HEK293T (cell line): ENCODE measurements at regions not wholly inside any gene's neighbourhood (a gene's known extent, or its start where the extent isn't known, plus 50 kb on each side); places are given as distances from the start of the nearest gene placed in this dataset.

Source experiments
- CTCF ChIA-PET: fragments of 350-600 bp; formaldehyde crosslinking; extraction: SDS; loops from one replicate; lab custom pipeline; 2021; ENCODE audit warnings: antibody characterized with exemption, inconsistent platforms; lab: Yijun Ruan, JAX
- POLR2A ChIA-PET: fragments of 350-600 bp; formaldehyde crosslinking; extraction: SDS; loops from one replicate; lab custom pipeline; 2020; ENCODE audit warnings: antibody characterized with exemption, inconsistent platforms; lab: Yijun Ruan, JAX
- DNase-seq: peaks from one replicate; pipeline ENCODE4 v3.0.0; 2012; ENCODE audit warnings: mixed read lengths; ENCODE audit errors: extremely low spot score
- ARNT ChIP-seq: fragments of 450-650 bp; IDR thresholded peaks from 2 replicates; pipeline ENCODE4 v1.6.1; 2017; ENCODE audit warnings: mild to moderate bottlenecking
- BHLHE40 ChIP-seq: fragments of 450-650 bp; IDR thresholded peaks from 2 replicates; pipeline ENCODE4 v1.6.1; 2016; ENCODE audit warnings: mild to moderate bottlenecking, moderate library complexity, borderline replicate concordance
- CTBP1 ChIP-seq: fragments of 450-650 bp; IDR thresholded peaks from 2 replicates; pipeline ENCODE4 v1.6.1; 2016; ENCODE audit warnings: borderline replicate concordance
- ELF4 ChIP-seq: fragments of 450-650 bp; IDR thresholded peaks from 2 replicates; pipeline ENCODE4 v1.6.1; 2017; ENCODE audit warnings: antibody characterized with exemption
- FOXA1 ChIP-seq: fragments of 450-650 bp; IDR thresholded peaks from 2 replicates; pipeline ENCODE4 v1.6.1; 2016; ENCODE audit warnings: mild to moderate bottlenecking
- FOXK2 ChIP-seq: fragments of 450-650 bp; IDR thresholded peaks from 2 replicates; pipeline ENCODE4 v1.6.1; 2016; ENCODE audit warnings: mild to moderate bottlenecking
- FOXM1 ChIP-seq: fragments of 450-650 bp; IDR thresholded peaks from 2 replicates; pipeline ENCODE4 v1.6.1; 2017; ENCODE audit warnings: mild to moderate bottlenecking, borderline replicate concordance
- HDGF ChIP-seq: fragments of 450-650 bp; IDR thresholded peaks from 2 replicates; pipeline ENCODE4 v1.6.1; 2017; ENCODE audit warnings: antibody characterized with exemption, borderline replicate concordance
- L3MBTL2 ChIP-seq: fragments of 450-650 bp; conservative IDR thresholded peaks from 2 replicates; pipeline ENCODE4 v1.6.1; 2016; ENCODE audit warnings: mild to moderate bottlenecking
- LEF1 ChIP-seq: fragments of 450-650 bp; IDR thresholded peaks from 2 replicates; pipeline ENCODE4 v1.6.1; 2017; ENCODE audit warnings: mild to moderate bottlenecking, borderline replicate concordance
- NFRKB ChIP-seq: fragments of 450-650 bp; IDR thresholded peaks from 2 replicates; pipeline ENCODE4 v1.6.1; 2016; ENCODE audit warnings: mild to moderate bottlenecking, moderate library complexity
- PKNOX1 ChIP-seq: fragments of 450-650 bp; IDR thresholded peaks from 2 replicates; pipeline ENCODE4 v1.6.1; 2016
- SP1 ChIP-seq: fragments of 450-650 bp; IDR thresholded peaks from 2 replicates; pipeline ENCODE4 v1.6.1; 2017
- SUZ12 ChIP-seq: fragments of 450-650 bp; IDR thresholded peaks from 2 replicates; pipeline ENCODE4 v1.6.1; 2016; ENCODE audit warnings: mild to moderate bottlenecking
- TARDBP ChIP-seq: fragments of 450-650 bp; IDR thresholded peaks from 2 replicates; pipeline ENCODE4 v1.6.1; 2016
- ZNF384 ChIP-seq: fragments of 450-650 bp; IDR thresholded peaks from 2 replicates; pipeline ENCODE4 v1.6.1; 2016

GRCh38 chr17:5661491-5662125, 77.3 kb upstream of the NLRP1 start:
- TF ChIP-seq NFRKB = no peak
- TF ChIP-seq ZNF384 = no peak
- no peak for TF ChIP-seq PKNOX1
- no peak for TF ChIP-seq ARNT
- TF ChIP-seq FOXK2 = no peak
- TF ChIP-seq FOXM1 = no peak
- no peak for TF ChIP-seq L3MBTL2
- no peak for TF ChIP-seq ELF4
- no peak for TF ChIP-seq SUZ12
- no peak for TF ChIP-seq CTBP1
- TF ChIP-seq LEF1 = no peak
- no peak for TF ChIP-seq SP1
- TF ChIP-seq HDGF = no peak
- TF ChIP-seq FOXA1 = no peak
- TF ChIP-seq BHLHE40 = no peak
- no peak for TF ChIP-seq TARDBP
- CTCF ChIA-PET = no interaction called here
- POLR2A ChIA-PET = no interaction called here
- DNase-seq = no peak

GRCh38 chr17:5662409-5663085, 78.2 kb upstream of the NLRP1 start:
- POLR2A ChIA-PET = no interaction called here
- CTCF ChIA-PET = no interaction called here
- TF ChIP-seq ZNF384 (no peak), NFRKB (no peak), CTBP1 (no peak), TARDBP (no peak), FOXA1 (no peak), ARNT (no peak), FOXK2 (no peak), SP1 (no peak), FOXM1 (no peak), HDGF (no peak), ELF4 (no peak), SUZ12 (no peak), PKNOX1 (no peak), LEF1 (no peak), L3MBTL2 (no peak), BHLHE40 (no peak)
- no peak for DNase-seq

GRCh38 chr17:5665164-5665563, 80.9 kb upstream of the NLRP1 start:
- no peak for DNase-seq
- ChIA-PET POLR2A (no interaction called here), CTCF (no interaction called here)
- TF ChIP-seq HDGF (no peak), ARNT (no peak), NFRKB (no peak), BHLHE40 (no peak)

GRCh38 chr17:5667871-5668270, 83.6 kb upstream of the NLRP1 start:
- no peak for TF ChIP-seq PKNOX1
- no peak for TF ChIP-seq SP1
- no peak for TF ChIP-seq FOXM1
- TF ChIP-seq ZNF384 = no peak
- TF ChIP-seq FOXK2 = no peak
- no peak for TF ChIP-seq L3MBTL2
- no peak for TF ChIP-seq ELF4
- no peak for TF ChIP-seq LEF1
- TF ChIP-seq NFRKB = no peak
- TF ChIP-seq HDGF = no peak
- no peak for TF ChIP-seq CTBP1
- no peak for TF ChIP-seq ARNT
- no peak for TF ChIP-seq TARDBP
- no peak for TF ChIP-seq FOXA1
- TF ChIP-seq BHLHE40 = no peak
- CTCF ChIA-PET = no interaction called here
- POLR2A ChIA-PET = no interaction called here
- DNase-seq = peak; percentile 34

GRCh38 chr17:5668557-5669138, 84.3 kb upstream of the NLRP1 start:
- CTCF ChIA-PET = interaction anchor here (0.7 kb wide), 1 partner anchor 54 kb away, joined by 3 read pairs; no protein-coding TSS in a partner anchor
- DNase-seq = no peak
- POLR2A ChIA-PET = no interaction called here
- no peak for TF ChIP-seq FOXK2
- no peak for TF ChIP-seq ELF4
- no peak for TF ChIP-seq ARNT
- no peak for TF ChIP-seq NFRKB
- TF ChIP-seq FOXA1 = no peak
- TF ChIP-seq CTBP1 = no peak
- no peak for TF ChIP-seq FOXM1
- TF ChIP-seq L3MBTL2 = no peak
- TF ChIP-seq BHLHE40 = no peak
- no peak for TF ChIP-seq HDGF
- no peak for TF ChIP-seq SP1
- no peak for TF ChIP-seq LEF1
- TF ChIP-seq SUZ12 = no peak
- no peak for TF ChIP-seq ZNF384
- no peak for TF ChIP-seq TARDBP
